ENCODE measurements at regions not wholly inside any gene's neighbourhood (a gene's known extent, or its start where the extent isn't known, plus 50 kb on each side); places are given as distances from the start of the nearest gene placed in this dataset.

DNA sequence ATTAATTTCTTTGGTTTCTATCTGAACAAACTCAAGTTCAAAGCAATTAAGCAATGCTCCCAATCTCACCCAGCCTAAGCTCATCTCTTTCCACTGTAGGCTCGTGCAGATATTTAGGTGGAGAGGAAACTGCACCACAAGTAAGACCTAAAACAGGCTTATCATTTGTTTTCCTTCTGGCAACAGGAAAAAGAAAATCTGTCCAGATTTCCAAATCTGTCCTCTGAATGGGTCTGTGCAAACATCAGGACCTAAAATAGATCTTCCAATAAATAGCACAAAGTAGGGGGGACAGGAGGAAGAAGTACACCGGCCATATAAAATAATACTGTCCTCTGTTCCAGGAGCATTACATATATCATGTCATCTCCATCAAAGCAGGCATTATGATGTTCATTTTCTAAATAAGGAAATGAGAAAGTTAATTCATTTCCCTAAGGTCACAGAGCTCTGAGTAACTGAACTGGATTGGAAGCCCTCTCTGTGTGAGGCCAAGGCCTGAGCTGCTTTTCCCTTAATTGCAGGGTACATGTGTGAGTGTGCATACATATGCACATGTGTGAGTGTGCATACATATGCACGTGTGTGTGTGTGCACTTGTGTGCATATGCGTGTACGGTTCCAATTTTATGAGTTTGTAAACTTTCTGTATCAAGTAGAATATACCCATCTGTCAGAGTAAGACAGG is 92.8 kb upstream of the PARD3 start:
- TF ChIP-seq, protein P1, sequence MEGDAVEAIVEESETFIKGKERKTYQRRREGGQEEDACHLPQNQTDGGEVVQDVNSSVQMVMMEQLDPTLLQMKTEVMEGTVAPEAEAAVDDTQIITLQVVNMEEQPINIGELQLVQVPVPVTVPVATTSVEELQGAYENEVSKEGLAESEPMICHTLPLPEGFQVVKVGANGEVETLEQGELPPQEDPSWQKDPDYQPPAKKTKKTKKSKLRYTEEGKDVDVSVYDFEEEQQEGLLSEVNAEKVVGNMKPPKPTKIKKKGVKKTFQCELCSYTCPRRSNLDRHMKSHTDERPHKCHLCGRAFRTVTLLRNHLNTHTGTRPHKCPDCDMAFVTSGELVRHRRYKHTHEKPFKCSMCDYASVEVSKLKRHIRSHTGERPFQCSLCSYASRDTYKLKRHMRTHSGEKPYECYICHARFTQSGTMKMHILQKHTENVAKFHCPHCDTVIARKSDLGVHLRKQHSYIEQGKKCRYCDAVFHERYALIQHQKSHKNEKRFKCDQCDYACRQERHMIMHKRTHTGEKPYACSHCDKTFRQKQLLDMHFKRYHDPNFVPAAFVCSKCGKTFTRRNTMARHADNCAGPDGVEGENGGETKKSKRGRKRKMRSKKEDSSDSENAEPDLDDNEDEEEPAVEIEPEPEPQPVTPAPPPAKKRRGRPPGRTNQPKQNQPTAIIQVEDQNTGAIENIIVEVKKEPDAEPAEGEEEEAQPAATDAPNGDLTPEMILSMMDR (IDR thresholded peaks at IDR 0.05): no peak
- TF ChIP-seq POLR2AphosphoS5 (IDR thresholded peaks at IDR 0.05) (no peak), POLR2A (IDR thresholded peaks at IDR 0.05) (no peak)

All from upper lobe of left lung (tissue), 4 donors.